ENCODE measurements at regions not wholly inside any gene's neighbourhood (a gene's known extent, or its start where the extent isn't known, plus 50 kb on each side); places are given as distances from the start of the nearest gene placed in this dataset.

- TF ChIP-seq, protein P1, sequence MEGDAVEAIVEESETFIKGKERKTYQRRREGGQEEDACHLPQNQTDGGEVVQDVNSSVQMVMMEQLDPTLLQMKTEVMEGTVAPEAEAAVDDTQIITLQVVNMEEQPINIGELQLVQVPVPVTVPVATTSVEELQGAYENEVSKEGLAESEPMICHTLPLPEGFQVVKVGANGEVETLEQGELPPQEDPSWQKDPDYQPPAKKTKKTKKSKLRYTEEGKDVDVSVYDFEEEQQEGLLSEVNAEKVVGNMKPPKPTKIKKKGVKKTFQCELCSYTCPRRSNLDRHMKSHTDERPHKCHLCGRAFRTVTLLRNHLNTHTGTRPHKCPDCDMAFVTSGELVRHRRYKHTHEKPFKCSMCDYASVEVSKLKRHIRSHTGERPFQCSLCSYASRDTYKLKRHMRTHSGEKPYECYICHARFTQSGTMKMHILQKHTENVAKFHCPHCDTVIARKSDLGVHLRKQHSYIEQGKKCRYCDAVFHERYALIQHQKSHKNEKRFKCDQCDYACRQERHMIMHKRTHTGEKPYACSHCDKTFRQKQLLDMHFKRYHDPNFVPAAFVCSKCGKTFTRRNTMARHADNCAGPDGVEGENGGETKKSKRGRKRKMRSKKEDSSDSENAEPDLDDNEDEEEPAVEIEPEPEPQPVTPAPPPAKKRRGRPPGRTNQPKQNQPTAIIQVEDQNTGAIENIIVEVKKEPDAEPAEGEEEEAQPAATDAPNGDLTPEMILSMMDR (IDR thresholded peaks at IDR 0.05), result no peak
- no peak for TF ChIP-seq EZH2 (IDR thresholded peaks at IDR 0.05; ENCODE audit: borderline replicate concordance, insufficient read depth, low read depth, low read length, poor library complexity, severe bottlenecking)
Measured at GRCh38 chr16:35214840-35215239, 1755.4 kb downstream of the TP53TG3F start.

Data from B cell (primary cell).